Neuron (in vitro differentiated cells): ENCODE measurements at regions not wholly inside any gene's neighbourhood (a gene's known extent, or its start where the extent isn't known, plus 50 kb on each side); places are given as distances from the start of the nearest gene placed in this dataset.
"Not testable (repeated sequence)": the region's sequence is repeated elsewhere in the genome, so short reads cannot be mapped to it uniquely, and the experiment has no call there.

Experiments used
- H2AFZ ChIP-seq: one replicate; pipeline ENCODE4 v1.6.1; 2013; ENCODE audit warnings: low read depth, mild to moderate bottlenecking, inconsistent platforms, low read length, moderate library complexity
- H3K27me3 ChIP-seq: one replicate; pipeline ENCODE4 v1.6.1; 2013; ENCODE audit warnings: low read length; ENCODE audit not compliant: insufficient read depth
- H3K36me3 ChIP-seq: one replicate; pipeline ENCODE4 v1.6.1; 2013; ENCODE audit warnings: low read length; ENCODE audit not compliant: insufficient read depth
- H3K4me1 ChIP-seq: one replicate; pipeline ENCODE4 v1.6.1; 2013; ENCODE audit warnings: low read length; ENCODE audit not compliant: insufficient read depth
- H3K4me3 ChIP-seq: 2 replicates; pipeline ENCODE4 v1.5.1; 2013; ENCODE audit warnings: mild to moderate bottlenecking, low read length, moderate library complexity
- H3K9me3 ChIP-seq: one replicate; pipeline ENCODE4 v1.6.1; 2013; ENCODE audit warnings: low read length

GRCh38 chr7:54917613-54918391 is 101.0 kb upstream of the EGFR start:
- H3K9me3 ChIP-seq = no peaks in the 10 kb centered on the region
- H3K27me3 ChIP-seq = no peaks in the 10 kb centered on the region
- H3K4me3 ChIP-seq = no peak overlapping the region
- H3K36me3 ChIP-seq = no peaks in the 10 kb centered on the region
- H3K4me1 ChIP-seq = no peaks in the 10 kb centered on the region
- no peak overlapping the region for H2AFZ ChIP-seq

GRCh38 chr7:54921116-54921515 is 97.7 kb upstream of the EGFR start:
- H3K4me1 ChIP-seq = no peaks in the 10 kb centered on the region
- H2AFZ ChIP-seq = no peak overlapping the region
- no peaks in the 10 kb centered on the region for H3K36me3 ChIP-seq
- H3K27me3 ChIP-seq = no peaks in the 10 kb centered on the region
- H3K9me3 ChIP-seq = no peaks in the 10 kb centered on the region
- no peak overlapping the region for H3K4me3 ChIP-seq

GRCh38 chr7:54931532-54931931 is 87.3 kb upstream of the EGFR start:
- Histone ChIP-seq H2AFZ (no peak overlapping the region), H3K4me3 (no peak overlapping the region), H3K27me3 (no peaks in the 10 kb centered on the region), H3K4me1 (peaks cover 12% of the 10 kb centered on the region), H3K9me3 (no peaks in the 10 kb centered on the region), H3K36me3 (no peaks in the 10 kb centered on the region)

GRCh38 chr7:54932818-54933543 is 85.8 kb upstream of the EGFR start:
- H3K4me3 ChIP-seq = peak overlapping the region; percentile 55
- no peaks in the 10 kb centered on the region for H3K36me3 ChIP-seq
- peaks cover 2% of the 10 kb centered on the region for H3K27me3 ChIP-seq
- H3K4me1 ChIP-seq = peaks cover 12% of the 10 kb centered on the region
- H3K9me3 ChIP-seq = no peaks in the 10 kb centered on the region
- H2AFZ ChIP-seq = peak overlapping the region; percentile 85

- Histone ChIP-seq H3K9me3 (no peaks in the 10 kb centered on the region), H2AFZ (peak overlapping the region; percentile 85), H3K4me1 (peaks cover 12% of the 10 kb centered on the region), H3K36me3 (no peaks in the 10 kb centered on the region), H3K4me3 (peak overlapping the region; percentile 55), H3K27me3 (peaks cover 2% of the 10 kb centered on the region)
Observed at GRCh38 chr7:54933643-54934042, 85.2 kb upstream of the EGFR start.

GRCh38 chr7:54940748-54941147 is 78.1 kb upstream of the EGFR start:
- Histone ChIP-seq H3K9me3 (no peaks in the 10 kb centered on the region), H3K4me1 (no peaks in the 10 kb centered on the region), H3K4me3 (no peak overlapping the region), H3K27me3 (peaks cover 2% of the 10 kb centered on the region), H3K36me3 (no peaks in the 10 kb centered on the region), H2AFZ (no peak overlapping the region)

- Histone ChIP-seq H2AFZ (no peak overlapping the region), H3K4me3 (no peak overlapping the region), H3K9me3 (no peaks in the 10 kb centered on the region), H3K27me3 (no peaks in the 10 kb centered on the region), H3K4me1 (no peaks in the 10 kb centered on the region), H3K36me3 (no peaks in the 10 kb centered on the region)
Observed at GRCh38 chr7:54944179-54944578, 74.6 kb upstream of the EGFR start.

GRCh38 chr7:54946271-54946670 is 72.5 kb upstream of the EGFR start:
- no peaks in the 10 kb centered on the region for H3K4me1 ChIP-seq
- H3K4me3 ChIP-seq = no peak overlapping the region
- no peaks in the 10 kb centered on the region for H3K36me3 ChIP-seq
- no peak overlapping the region for H2AFZ ChIP-seq
- H3K27me3 ChIP-seq = no peaks in the 10 kb centered on the region
- H3K9me3 ChIP-seq = no peaks in the 10 kb centered on the region

- Histone ChIP-seq H3K9me3 (no peaks in the 10 kb centered on the region), H2AFZ (no peak overlapping the region), H3K4me1 (no peaks in the 10 kb centered on the region), H3K4me3 (no peak overlapping the region), H3K27me3 (no peaks in the 10 kb centered on the region), H3K36me3 (no peaks in the 10 kb centered on the region)
Observed at GRCh38 chr7:54946764-54947163, 72.1 kb upstream of the EGFR start.

- no peak overlapping the region for H2AFZ ChIP-seq
- no peak overlapping the region for H3K4me3 ChIP-seq
- H3K27me3 ChIP-seq = no peaks in the 10 kb centered on the region
- H3K9me3 ChIP-seq = no peaks in the 10 kb centered on the region
- no peaks in the 10 kb centered on the region for H3K36me3 ChIP-seq
- no peaks in the 10 kb centered on the region for H3K4me1 ChIP-seq
Observed at GRCh38 chr7:54947266-54947665, 71.6 kb upstream of the EGFR start.

- H3K9me3 ChIP-seq, H3K4me3 ChIP-seq, H3K27me3 ChIP-seq, H3K4me1 ChIP-seq, H2AFZ ChIP-seq, H3K36me3 ChIP-seq: not testable (repeated sequence)
Observed at GRCh38 chr7:54949514-54949913, 69.3 kb upstream of the EGFR start.

GRCh38 chr7:54955296-54955695 is 63.5 kb upstream of the EGFR start:
- H3K27me3 ChIP-seq = no peaks in the 10 kb centered on the region
- H3K36me3 ChIP-seq = no peaks in the 10 kb centered on the region
- H2AFZ ChIP-seq = no peak overlapping the region
- no peaks in the 10 kb centered on the region for H3K4me1 ChIP-seq
- peaks cover 2% of the 10 kb centered on the region for H3K9me3 ChIP-seq
- H3K4me3 ChIP-seq = no peak overlapping the region

GRCh38 chr7:54955696-54956420 is 63.0 kb upstream of the EGFR start:
- H3K4me3 ChIP-seq = no peak overlapping the region
- peaks cover 2% of the 10 kb centered on the region for H3K9me3 ChIP-seq
- no peaks in the 10 kb centered on the region for H3K27me3 ChIP-seq
- H3K4me1 ChIP-seq = no peaks in the 10 kb centered on the region
- H2AFZ ChIP-seq = no peak overlapping the region
- H3K36me3 ChIP-seq = no peaks in the 10 kb centered on the region
